ENCODE measurements at regions not wholly inside any gene's neighbourhood (a gene's known extent, or its start where the extent isn't known, plus 50 kb on each side); places are given as distances from the start of the nearest gene placed in this dataset.
A peak's percentile ranks its signal among the peaks of the same experiment; 100 is the strongest.

GRCh38 chr4:83810428-83810827, 274.5 kb downstream of the GPAT3 start:
- Histone ChIP-seq H3K9ac (ENCODE audit: low read depth, low read length) (no peak overlapping the region), H3K27me3 (ENCODE audit: insufficient read depth, low read length) (no peaks in the 10 kb centered on the region), H3K9me3 (ENCODE audit: insufficient read depth, low read depth, low read length) (no peaks in the 10 kb centered on the region), H3K4me3 (ENCODE audit: low read length) (no peak overlapping the region), H3K36me3 (ENCODE audit: insufficient read depth, low read length) (no peaks in the 10 kb centered on the region), H3K4me1 (ENCODE audit: insufficient read depth, low read length) (no peaks in the 10 kb centered on the region), H3K27ac (ENCODE audit: low read depth, low read length) (no peak overlapping the region)
- WGBS, result 83% methylated on average over 1 of the region's 1 CpG

DNA sequence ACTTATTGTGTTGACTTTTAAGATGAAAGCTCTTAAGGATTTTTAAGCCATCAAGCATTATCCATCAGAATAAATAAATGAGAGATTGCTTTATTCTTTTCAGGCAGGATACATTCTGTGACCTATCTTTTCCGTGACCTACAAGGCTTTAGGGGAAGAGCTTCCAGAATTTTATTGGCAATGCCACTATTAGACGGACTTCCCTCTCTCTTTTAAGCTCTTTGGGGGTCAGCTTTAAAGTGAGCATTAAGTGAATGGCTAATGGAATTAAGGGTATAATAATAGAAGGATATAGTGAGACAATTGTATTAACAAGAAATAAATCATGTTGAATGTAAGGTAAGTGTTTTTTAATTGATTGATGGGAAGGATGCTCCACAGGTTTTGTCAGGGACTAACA, 273.7 kb downstream of the GPAT3 start:
- Histone ChIP-seq H3K36me3 (ENCODE audit: insufficient read depth, low read length) (no peaks in the 10 kb centered on the region), H3K4me1 (ENCODE audit: insufficient read depth, low read length) (no peaks in the 10 kb centered on the region), H3K9ac (ENCODE audit: low read depth, low read length) (no peak overlapping the region), H3K27ac (ENCODE audit: low read depth, low read length) (no peak overlapping the region), H3K27me3 (ENCODE audit: insufficient read depth, low read length) (no peaks in the 10 kb centered on the region), H3K4me3 (ENCODE audit: low read length) (no peak overlapping the region), H3K9me3 (ENCODE audit: insufficient read depth, low read depth, low read length) (no peaks in the 10 kb centered on the region)
- 100% methylated on average over 2 of the region's 2 CpGs for WGBS

DNA sequence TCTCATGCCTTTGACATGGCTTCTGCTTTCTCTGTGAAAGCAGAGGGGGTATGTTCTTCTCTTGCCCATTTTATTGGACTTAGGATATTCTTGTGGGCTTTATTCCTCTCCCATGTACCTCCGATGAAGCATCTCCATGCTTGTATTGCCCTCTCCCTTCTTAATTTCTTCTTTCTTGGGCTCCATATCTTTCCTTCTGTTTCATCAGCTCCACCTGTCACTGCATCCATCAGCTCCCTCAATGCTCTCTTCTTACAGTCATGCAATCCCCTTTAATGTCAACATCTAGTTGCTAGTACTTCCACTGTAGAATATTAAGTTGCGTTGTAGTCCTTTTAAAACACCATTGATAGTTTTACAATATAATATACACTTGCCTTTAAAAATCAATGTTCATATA, 257.6 kb downstream of the GPAT3 start:
- 95% methylated on average over 1 of the region's 2 CpGs for WGBS
- no peaks in the 10 kb centered on the region for H3K27me3 ChIP-seq (ENCODE audit: insufficient read depth, low read length)
- no peak overlapping the region for H3K27ac ChIP-seq (ENCODE audit: low read depth, low read length)
- H3K9me3 ChIP-seq (ENCODE audit: insufficient read depth, low read depth, low read length), result no peaks in the 10 kb centered on the region
- H3K4me1 ChIP-seq (ENCODE audit: insufficient read depth, low read length), result no peaks in the 10 kb centered on the region
- H3K36me3 ChIP-seq (ENCODE audit: insufficient read depth, low read length), result no peaks in the 10 kb centered on the region
- no peak overlapping the region for H3K4me3 ChIP-seq (ENCODE audit: low read length)
- H3K9ac ChIP-seq (ENCODE audit: low read depth, low read length), result no peak overlapping the region

DNA sequence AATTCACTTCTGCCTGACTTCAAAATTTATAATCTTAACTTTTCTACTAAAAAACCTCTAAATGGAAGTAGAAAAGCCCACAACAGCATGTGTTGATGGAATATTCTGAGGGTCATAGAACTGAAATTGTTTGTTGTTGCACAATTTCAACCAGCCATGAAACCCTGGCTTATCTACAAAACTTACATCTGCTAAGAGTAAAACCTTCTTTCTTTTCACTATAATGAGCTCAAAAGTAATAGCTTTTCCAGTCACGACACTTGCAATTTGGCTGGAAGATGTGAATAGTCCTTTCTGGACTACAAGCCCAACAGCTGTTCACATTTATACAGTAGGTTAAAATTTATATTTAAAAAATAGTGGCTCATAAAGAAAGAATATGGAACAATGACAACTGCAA, 250.0 kb downstream of the GPAT3 start:
- WGBS, result 100% methylated on average over 1 of the region's 1 CpG
- Histone ChIP-seq H3K4me1 (ENCODE audit: insufficient read depth, low read length) (peaks cover 10% of the 10 kb centered on the region), H3K27me3 (ENCODE audit: insufficient read depth, low read length) (no peaks in the 10 kb centered on the region), H3K9me3 (ENCODE audit: insufficient read depth, low read depth, low read length) (no peaks in the 10 kb centered on the region), H3K9ac (ENCODE audit: low read depth, low read length) (no peak overlapping the region), H3K27ac (ENCODE audit: low read depth, low read length) (no peak overlapping the region), H3K36me3 (ENCODE audit: insufficient read depth, low read length) (no peaks in the 10 kb centered on the region), H3K4me3 (ENCODE audit: low read length) (no peak overlapping the region)

DNA sequence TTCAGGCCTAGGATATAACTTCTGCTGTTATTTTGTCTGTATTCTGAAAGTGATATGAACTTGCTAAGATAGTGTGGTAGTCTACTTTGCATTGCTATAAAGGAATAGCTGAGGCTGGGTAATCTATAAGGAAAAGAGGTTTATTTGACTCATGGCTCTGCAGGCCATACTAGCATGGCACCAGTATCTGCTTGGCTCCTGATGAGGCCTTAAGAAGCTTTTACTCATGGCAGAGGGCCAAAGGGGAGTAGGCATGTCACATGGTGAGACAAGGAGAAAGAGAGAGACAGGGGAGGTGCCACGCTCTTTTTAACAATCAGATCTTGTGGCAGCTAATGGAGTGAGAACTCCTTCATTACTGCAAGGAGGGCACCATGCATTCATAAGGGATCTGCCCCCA, 247.3 kb downstream of the GPAT3 start:
- 92% methylated on average over 1 of the region's 1 CpG for WGBS
- Histone ChIP-seq H3K27ac (ENCODE audit: low read depth, low read length) (no peak overlapping the region), H3K36me3 (ENCODE audit: insufficient read depth, low read length) (no peaks in the 10 kb centered on the region), H3K4me3 (ENCODE audit: low read length) (no peak overlapping the region), H3K9me3 (ENCODE audit: insufficient read depth, low read depth, low read length) (no peaks in the 10 kb centered on the region), H3K27me3 (ENCODE audit: insufficient read depth, low read length) (0 out of 2 replicates have a peak, but pooled peaks cover 5% of the 10 kb centered on the region), H3K4me1 (ENCODE audit: insufficient read depth, low read length) (peaks cover 28% of the 10 kb centered on the region), H3K9ac (ENCODE audit: low read depth, low read length) (no peak overlapping the region)

DNA sequence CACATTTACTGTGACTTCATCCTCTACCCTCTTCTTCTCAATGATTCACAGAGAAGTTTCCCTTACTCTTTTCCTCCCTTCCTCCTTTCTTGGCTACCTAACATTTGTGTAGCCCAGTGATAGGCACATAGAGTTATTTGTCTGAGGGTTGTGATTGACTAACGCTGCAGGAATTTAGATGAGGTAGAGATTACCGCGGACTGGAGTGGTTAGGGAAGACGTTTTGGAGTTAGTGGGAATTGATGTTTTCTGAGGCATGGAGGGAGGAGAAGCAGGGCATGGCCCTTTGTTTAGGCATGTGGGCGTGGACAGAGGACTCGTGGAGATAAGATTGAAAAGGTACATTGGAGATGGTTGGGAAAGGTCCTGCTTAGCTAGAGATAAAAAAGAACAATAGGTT, 246.7 kb downstream of the GPAT3 start:
- Histone ChIP-seq H3K9ac (ENCODE audit: low read depth, low read length) (no peak overlapping the region), H3K36me3 (ENCODE audit: insufficient read depth, low read length) (no peaks in the 10 kb centered on the region), H3K4me1 (ENCODE audit: insufficient read depth, low read length) (peaks cover 28% of the 10 kb centered on the region), H3K9me3 (ENCODE audit: insufficient read depth, low read depth, low read length) (no peaks in the 10 kb centered on the region), H3K27me3 (ENCODE audit: insufficient read depth, low read length) (0 out of 2 replicates have a peak, but pooled peaks cover 5% of the 10 kb centered on the region), H3K4me3 (ENCODE audit: low read length) (no peak overlapping the region), H3K27ac (ENCODE audit: low read depth, low read length) (no peak overlapping the region)
- WGBS, result 75% methylated on average over 6 of the region's 6 CpGs

DNA sequence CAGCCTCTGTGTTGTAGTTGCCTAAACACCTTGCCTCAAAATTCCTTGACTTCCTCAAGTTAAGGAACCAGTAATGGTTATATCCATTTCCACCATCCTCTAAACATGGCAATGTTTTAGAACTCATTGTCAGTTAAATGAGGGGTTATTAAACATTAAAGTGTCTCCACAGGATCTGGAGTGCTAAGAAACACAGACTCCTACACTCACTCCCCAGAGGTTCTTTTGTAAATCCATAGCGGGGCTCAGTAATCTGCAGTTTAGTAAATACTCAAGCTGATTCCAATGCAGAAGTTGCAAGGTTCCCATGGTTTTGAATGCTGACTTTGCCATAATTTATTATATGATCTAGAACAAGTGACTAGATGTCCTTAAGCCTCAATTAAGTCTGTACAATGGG, 245.5 kb downstream of the GPAT3 start:
- Histone ChIP-seq H3K27me3 (ENCODE audit: insufficient read depth, low read length) (0 out of 2 replicates have a peak, but pooled peaks cover 5% of the 10 kb centered on the region), H3K4me3 (ENCODE audit: low read length) (no peak overlapping the region), H3K27ac (ENCODE audit: low read depth, low read length) (peak overlapping the region; percentile 51; the same call in 1 of the 2 replicates), H3K4me1 (ENCODE audit: insufficient read depth, low read length) (peaks cover 28% of the 10 kb centered on the region), H3K9me3 (ENCODE audit: insufficient read depth, low read depth, low read length) (no peaks in the 10 kb centered on the region), H3K36me3 (ENCODE audit: insufficient read depth, low read length) (no peaks in the 10 kb centered on the region), H3K9ac (ENCODE audit: low read depth, low read length) (no peak overlapping the region)
- 38% methylated on average over 1 of the region's 1 CpG for WGBS

- no peak overlapping the region for H3K4me3 ChIP-seq (ENCODE audit: low read length)
- no peaks in the 10 kb centered on the region for H3K9me3 ChIP-seq (ENCODE audit: insufficient read depth, low read depth, low read length)
- 94% methylated on average over 3 of the region's 4 CpGs for WGBS
- H3K36me3 ChIP-seq (ENCODE audit: insufficient read depth, low read length), result no peaks in the 10 kb centered on the region
- H3K27ac ChIP-seq (ENCODE audit: low read depth, low read length), result no peak overlapping the region
- no peak overlapping the region for H3K9ac ChIP-seq (ENCODE audit: low read depth, low read length)
- H3K27me3 ChIP-seq (ENCODE audit: insufficient read depth, low read length), result 0 out of 2 replicates have a peak, but pooled peaks cover 5% of the 10 kb centered on the region
- peaks cover 28% of the 10 kb centered on the region for H3K4me1 ChIP-seq (ENCODE audit: insufficient read depth, low read length)
Observed at GRCh38 chr4:83780053-83780733, 244.3 kb downstream of the GPAT3 start.

DNA sequence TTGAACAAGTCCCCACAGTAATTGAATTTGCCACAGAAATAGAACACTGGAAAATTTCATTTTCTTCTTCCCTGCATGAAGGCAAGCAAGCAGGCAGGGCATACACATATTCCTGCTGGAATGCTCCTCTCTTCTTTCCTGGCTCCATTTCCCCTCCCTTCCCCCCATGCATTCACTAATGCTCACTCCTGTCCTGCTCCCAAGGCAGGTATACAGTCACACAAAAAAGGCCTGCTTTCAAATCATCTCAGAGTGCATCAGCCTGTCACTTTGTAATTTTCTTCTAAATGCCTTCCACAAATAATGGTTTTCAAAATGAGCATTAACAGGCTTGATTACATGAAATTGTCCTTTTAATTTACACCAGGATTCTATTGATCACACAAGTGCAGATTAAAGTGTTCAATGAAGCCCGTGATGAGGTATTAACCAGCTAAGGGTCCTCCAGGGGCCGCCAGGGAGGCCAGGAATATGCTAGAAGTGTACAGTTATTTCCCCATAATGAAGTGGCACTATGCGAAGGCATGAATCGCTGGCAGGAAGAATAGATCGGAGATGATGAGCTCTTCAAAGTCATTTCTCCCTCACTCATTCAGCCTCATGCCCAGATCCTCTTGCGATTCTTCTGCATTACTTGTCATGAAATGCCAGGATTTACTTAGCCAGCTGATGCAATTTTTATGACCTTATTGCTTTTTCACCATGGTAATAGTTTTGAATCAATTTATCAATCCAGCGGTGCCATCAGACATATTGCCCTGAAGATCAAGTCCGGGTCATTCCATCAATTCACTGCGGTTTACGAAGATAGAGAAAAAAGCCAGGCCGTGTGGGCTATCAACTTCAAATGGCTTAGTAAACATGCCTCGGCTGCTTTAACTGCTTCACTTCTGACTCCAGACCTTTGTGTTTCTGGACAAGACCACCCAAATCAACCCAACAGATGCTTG, 243.5 kb downstream of the GPAT3 start:
- H3K9me3 ChIP-seq (ENCODE audit: insufficient read depth, low read depth, low read length), result no peaks in the 10 kb centered on the region
- 0 out of 2 replicates have a peak, but pooled peaks cover 5% of the 10 kb centered on the region for H3K27me3 ChIP-seq (ENCODE audit: insufficient read depth, low read length)
- H3K9ac ChIP-seq (ENCODE audit: low read depth, low read length), result no peak overlapping the region
- H3K36me3 ChIP-seq (ENCODE audit: insufficient read depth, low read length), result no peaks in the 10 kb centered on the region
- peaks cover 28% of the 10 kb centered on the region for H3K4me1 ChIP-seq (ENCODE audit: insufficient read depth, low read length)
- WGBS, result 92% methylated on average over 12 of the region's 12 CpGs
- no peak overlapping the region for H3K27ac ChIP-seq (ENCODE audit: low read depth, low read length)
- no peak overlapping the region for H3K4me3 ChIP-seq (ENCODE audit: low read length)

DNA sequence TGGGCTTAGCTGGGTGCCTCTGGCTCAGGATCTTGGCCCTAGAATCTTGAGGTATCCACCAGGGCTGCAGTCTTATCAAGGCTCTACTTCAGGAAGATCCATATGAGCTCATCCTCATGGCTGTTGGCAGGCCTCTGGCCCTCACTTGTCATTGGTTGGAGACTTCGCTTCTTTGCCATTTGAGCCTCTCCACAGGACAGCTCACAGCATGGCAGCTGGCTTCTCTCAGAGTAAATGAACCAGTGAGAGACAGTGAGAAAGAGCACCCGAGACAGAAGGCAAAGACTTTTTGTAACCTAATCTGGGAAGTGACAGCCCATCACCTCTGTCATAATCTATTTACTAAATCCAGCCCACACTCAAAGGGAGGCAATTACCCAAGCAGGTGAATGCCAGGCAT, 236.8 kb downstream of the GPAT3 start:
- Histone ChIP-seq H3K4me1 (ENCODE audit: insufficient read depth, low read length) (no peaks in the 10 kb centered on the region), H3K27ac (ENCODE audit: low read depth, low read length) (no peak overlapping the region), H3K27me3 (ENCODE audit: insufficient read depth, low read length) (no peaks in the 10 kb centered on the region), H3K9me3 (ENCODE audit: insufficient read depth, low read depth, low read length) (no peaks in the 10 kb centered on the region), H3K36me3 (ENCODE audit: insufficient read depth, low read length) (no peaks in the 10 kb centered on the region), H3K9ac (ENCODE audit: low read depth, low read length) (no peak overlapping the region), H3K4me3 (ENCODE audit: low read length) (no peak overlapping the region)
- 82% methylated on average over 2 of the region's 2 CpGs for WGBS

DNA sequence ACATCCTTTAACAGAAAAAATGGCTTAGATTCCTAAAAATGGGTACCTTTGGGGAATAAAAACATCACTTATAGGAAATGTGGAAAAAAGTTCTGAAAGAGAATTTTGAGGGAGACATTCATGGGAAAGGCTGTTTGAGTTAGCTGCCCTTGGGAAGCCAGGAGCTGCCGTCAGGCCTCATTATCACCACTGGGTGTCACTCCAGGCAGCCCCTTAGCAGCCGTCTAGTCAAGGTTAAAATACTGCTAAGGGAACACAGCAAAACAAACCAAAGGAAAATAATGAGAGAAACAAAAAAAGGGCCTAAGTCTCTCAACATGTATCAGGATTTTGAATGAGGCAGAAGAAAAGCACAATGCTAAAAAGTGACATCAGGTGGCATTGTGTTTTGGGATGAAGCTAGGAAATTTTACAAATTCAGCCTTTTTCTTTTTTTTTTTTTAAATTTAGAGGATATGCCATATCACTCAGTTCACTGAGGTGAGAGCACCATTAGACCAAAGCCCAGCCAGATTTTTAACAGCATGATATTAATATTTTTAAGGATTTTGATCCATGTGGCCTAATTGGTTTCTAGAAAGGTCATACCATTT, 235.3 kb downstream of the GPAT3 start:
- no peaks in the 10 kb centered on the region for H3K36me3 ChIP-seq (ENCODE audit: insufficient read depth, low read length)
- no peaks in the 10 kb centered on the region for H3K9me3 ChIP-seq (ENCODE audit: insufficient read depth, low read depth, low read length)
- H3K27me3 ChIP-seq (ENCODE audit: insufficient read depth, low read length), result no peaks in the 10 kb centered on the region
- H3K4me3 ChIP-seq (ENCODE audit: low read length), result no peak overlapping the region
- H3K27ac ChIP-seq (ENCODE audit: low read depth, low read length), result no peak overlapping the region
- H3K4me1 ChIP-seq (ENCODE audit: insufficient read depth, low read length), result no peaks in the 10 kb centered on the region
- WGBS, result 13% methylated on average over 2 of the region's 2 CpGs
- H3K9ac ChIP-seq (ENCODE audit: low read depth, low read length), result no peak overlapping the region
